Left renal pelvis (tissue), 4 donors: ENCODE measurements at regions not wholly inside any gene's neighbourhood (a gene's known extent, or its start where the extent isn't known, plus 50 kb on each side); places are given as distances from the start of the nearest gene placed in this dataset.
A peak's percentile ranks its signal among the peaks of the same experiment; 100 is the strongest.

Experiments used
- DNase-seq, 4 donors: peaks; one replicate each; pipeline ENCODE4 v3.0.0-alpha.2; 2013; ENCODE audit warnings: low read depth in 4 of 4, low spot score in 3 of 4

DNA sequence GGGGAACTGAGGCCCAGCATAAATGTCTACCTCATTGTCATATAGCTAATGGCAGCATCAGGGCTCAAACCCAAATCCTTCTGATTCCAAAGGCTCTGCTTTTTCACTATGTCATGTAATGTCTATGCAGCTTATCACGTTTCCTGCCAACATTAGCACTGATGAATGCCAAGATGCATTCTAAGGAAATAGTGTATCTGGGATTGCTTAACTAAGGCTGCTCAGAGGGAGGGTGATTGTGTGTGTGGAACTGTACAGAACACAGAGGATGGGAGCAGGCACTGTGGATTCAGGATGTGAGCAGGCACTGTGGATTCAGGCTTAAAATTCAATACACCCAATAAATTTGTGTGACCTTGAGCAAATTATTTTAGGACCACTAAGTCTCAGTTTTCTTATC is 456.4 kb upstream of the DEPDC1 start:
- DNase-seq = no peak

DNA sequence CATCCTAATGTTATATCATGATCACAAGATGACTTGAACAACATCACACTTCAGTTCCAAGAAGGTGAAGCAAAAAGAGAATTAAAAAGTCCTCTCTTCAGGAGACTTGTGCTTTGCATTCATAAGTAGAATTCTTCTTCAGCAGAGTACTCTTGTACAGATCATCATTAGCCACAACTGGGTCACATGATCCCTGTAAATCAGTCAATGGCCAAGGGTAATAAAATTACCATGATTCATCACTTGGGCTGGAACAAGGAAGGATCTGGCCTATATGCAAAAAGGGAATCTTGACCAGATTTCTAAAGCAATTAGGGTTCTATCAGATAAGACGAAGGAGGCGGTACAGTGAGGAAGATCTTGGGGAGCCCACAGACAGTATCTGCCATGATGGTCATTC is 458.0 kb upstream of the DEPDC1 start:
- no peak for DNase-seq

DNA sequence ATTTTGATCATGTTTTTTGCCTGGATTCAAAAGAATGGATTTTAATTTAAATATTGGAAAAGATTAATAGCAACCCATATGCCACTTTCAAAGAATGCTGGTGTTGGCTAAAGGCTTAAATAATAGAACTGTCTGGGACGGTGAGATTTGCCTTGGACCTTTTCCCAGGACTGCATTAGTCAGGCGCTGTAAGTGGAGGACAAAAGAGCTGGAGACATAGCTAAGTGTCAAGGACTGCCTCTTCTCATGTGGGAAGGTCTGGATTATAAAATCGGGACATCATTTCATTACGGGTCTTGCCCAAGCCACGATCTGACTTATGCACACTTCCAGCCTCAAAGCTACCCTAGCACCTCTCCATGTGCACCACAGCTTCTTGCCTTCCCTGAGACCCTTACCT is 458.5 kb upstream of the DEPDC1 start:
- no peak for DNase-seq

DNA sequence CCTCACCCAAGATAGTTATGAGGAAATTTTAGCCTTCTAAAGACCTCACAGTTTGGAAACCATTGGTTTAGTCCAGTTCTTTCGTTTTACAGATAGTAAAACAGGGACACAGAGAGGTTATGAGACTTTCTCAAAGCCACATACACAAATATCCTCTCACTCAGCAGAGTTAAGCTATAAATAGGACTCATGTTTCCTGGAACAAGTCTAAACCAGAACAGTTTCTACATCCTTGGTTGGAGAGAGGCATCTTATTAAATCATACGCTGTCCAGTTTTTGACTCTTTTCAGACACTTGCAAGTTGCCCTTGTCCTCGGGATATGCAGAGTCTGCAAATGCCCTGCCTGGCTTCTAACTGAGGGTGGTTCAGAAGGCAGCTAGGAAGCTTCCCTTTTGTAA is 462.1 kb upstream of the DEPDC1 start:
- no peak for DNase-seq

DNA sequence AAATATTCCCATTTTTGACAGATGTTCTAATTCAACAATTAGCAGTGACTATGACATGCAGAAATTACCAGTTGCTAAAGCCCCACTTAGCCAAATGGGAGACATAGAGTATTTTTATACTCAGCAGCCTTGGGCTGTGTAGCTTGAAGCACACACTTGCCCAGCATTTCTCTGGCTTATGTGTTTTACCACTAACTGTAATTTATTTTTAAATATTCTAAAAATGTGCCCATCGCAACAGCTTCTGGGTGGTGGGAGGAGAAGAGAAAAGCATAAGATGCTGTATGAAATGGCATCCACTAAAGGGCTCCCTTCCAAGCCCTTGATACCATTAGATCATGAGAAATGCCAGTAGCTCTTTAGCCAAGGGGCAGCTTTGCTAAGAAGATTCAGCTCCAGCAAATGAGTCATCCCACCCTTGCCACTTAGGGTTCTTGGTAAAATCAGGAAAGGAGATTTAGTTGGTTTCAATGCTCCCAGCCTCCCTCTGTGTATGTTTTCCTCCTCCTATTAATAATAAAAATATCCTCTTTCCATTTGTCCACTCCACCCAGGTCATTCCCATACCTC is 462.7 kb upstream of the DEPDC1 start:
- DNase-seq = no peak

DNA sequence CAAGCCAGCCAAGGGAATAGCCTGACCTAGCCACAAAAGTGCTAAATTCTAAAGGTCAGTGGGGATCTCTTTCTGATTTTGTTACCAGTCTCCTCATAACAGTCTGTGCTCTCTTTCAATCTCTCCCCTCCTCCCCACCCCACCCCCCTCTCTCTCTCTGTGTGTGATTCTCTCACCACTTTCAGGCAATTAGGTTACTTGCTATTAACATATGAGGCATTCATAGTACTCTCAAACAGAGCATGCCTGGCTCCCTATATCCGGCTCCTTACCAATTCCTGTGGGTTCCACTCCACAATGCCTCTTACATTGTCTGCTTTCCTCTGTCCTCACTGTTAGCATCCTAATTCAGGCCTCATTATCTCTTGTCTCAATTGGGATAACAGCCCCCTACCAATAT is 464.3 kb upstream of the DEPDC1 start:
- no peak for DNase-seq

DNA sequence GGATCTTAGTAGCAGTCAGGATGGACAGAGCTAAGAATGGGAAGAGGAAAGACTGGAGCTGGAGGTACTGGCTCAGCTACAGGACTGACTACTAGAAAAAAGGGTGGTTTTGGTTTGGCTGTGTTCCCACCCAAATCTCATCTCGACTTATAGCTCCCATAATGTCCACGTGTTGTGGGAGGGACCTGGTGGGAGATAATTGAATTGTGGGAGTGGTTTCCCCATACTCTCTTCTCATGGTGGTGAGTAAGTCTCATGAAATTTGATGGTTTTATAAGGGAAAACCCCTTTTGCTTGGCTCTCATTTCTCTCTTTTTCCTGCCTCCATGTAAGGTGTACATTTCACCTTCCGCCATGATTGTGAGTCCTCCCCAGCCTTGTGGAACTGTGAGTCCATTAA is 466.5 kb upstream of the DEPDC1 start:
- no peak for DNase-seq

DNA sequence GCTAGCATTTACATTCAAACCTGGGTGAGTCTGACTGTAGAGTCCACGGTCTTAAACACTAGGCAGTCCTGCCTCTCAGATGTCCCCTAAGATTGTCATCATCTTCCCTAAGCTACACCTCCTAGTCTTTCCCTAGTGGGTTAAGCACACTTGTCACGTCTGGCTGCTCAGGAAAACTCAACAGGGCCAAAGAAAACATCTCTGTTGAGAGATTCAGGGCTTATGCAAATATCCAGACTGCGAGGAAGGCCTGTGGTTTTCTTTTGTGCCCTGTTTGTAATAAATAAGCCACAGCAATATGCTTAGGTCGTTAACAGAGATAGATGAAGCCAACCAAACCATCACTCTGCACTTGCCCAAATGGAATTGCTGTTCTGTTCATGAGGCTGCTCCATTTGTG is 472.6 kb upstream of the DEPDC1 start:
- peak in 1 of 4 donors; percentile 22 for DNase-seq

DNA sequence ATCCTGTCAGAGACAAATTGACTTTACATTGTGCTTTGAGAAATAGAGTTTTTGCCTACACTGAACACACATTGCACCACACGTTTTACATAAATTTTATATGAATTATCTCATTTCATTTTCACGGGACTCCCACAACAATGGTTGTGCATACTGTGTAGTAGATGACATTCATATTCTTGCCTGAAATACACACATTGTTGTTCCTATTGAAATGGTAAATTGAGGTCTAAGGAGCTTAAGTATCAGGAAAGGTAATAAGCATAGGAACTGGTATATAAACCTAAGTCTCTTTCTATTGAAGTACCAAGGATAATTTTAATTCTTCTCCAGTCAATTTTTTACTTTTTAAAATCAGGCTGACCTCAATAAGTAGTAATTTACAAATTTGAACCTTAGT is 473.7 kb upstream of the DEPDC1 start:
- DNase-seq = no peak

DNA sequence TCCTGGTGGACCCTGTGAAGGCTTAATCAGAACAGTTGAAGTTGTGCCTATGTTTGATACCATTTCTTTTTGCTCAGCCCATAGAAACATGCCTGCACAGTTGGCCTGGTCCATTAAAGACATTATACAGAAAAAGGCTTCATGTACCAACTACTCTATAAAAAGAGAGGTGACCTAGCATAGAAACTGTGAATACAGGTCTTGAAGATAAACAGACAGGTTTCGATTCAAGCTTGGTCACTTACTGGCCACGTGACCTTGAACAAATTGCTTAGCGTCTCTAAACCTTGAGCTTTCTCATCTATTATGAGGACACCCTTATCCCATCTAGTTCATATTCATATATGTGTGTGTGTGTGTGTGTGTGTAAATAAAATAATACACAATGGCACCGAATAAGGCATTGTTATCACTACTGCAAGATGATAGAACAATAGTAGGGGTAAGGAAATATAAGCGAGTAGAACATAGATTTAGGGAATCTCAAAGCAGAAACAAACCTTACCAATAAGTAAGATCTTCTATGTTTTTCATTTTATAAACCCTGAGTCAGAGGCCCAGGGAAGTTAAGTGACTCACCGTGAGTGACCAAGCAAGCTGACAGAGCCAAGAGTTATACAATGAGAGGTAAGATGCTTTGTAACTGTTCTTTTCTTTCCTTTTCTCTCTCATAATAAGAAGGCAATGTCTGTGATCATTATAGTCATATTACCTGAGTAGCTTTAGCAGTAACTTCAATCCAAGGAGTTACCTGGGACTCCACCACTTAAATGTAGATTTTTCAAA is 476.8 kb upstream of the DEPDC1 start:
- no peak for DNase-seq

DNA sequence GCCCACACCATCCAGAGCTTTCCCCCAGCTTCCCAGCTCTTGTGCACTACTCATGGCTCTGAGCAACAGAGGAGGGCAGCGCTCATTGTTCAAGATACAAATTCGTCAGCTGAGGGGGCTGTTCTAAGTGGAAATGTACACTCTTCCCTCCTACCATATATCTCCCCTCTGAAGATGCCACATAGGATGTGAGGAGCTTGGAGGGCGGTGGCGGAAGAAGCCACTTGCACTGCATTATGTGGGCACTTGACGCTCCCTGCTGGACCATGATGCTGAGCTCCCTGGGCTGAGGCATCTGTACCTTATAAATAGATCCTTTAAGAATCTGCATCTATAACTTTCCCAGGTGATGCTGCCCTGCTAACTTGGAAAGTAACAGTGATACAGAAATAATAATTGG is 477.6 kb upstream of the DEPDC1 start:
- DNase-seq = no peak

DNA sequence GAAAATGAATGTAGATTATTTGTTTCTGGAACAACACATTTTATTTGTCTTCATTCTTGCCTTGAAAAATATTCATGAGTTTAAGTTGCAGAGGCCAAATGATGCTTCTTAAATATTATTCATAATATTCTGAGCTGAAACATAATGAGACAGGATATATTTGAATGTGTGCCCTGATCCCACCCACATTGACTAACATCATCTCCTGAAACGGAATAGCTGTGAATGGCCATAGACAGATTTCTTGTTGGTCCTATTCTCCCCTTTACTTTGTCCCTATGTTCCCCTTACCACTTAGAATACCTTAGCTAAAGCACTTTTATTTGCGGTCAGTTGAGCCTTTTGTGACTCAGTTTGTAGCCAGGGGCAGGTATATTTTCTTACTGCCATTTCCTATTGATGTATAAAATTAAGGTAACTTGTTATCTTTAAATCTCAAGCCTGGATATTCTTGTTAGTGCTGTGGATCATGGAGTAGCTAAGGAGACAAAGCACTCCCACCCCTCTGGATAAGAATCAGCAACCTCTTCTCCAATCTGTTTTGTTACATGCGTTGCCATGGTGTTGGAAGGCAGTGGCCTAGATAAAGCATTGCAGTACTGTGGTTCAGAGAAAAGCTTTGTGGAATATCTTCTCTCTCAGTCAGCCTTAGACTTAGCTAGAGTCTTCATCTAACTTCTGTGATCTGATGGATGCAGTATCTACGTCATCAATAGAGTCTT is 478.5 kb upstream of the DEPDC1 start:
- peak; percentile 26 to 41 (median 35) for DNase-seq

DNA sequence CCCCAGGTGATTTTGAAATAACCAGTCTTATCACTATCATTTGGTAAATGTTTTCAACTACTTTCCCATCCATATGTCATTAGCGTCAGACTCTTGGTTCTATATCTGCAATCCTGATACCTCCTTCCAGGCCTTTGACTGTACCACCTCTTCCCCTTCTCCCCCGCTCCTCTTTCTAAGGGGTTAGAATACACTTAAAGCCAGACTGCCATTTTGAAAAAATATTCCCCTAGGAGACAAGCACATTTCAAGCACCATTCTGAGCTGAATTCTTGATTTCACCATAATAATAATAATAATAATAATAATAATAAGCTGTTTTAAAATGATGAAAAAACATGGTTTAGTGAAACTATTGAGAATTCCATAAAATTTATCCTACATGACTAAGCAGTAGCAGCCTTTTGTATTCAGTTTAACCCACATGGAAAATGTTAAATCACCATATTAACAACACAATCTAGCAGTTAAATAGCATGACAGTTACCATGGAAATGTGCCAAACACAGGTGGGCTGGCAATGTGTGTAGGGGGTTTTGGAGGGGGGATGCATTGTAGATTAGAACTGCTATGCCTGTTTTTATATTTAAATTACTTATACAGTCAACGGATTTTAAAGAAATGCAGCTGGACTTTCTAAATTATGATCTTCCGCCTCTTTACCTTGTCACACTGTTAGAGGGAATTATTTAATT is 480.2 kb upstream of the DEPDC1 start:
- no peak for DNase-seq

DNA sequence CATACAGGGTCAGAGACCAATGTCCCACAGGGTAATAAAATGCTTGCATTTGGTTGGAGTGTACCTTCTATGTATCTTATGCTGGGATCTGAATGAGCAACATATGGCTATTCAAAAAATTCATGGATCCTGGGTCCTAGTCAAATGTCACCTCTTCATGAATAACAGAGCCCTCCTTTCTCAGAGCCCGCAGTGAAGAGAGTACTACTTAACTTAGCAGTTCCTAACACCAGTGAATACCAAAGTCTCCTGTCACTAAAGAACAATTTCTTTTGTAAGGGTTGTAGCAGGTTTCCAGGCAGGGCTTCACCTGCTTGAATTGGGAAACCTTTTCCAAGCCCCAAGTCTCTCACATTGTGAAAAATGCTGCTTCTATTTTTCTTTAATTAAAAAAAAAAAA is 483.0 kb upstream of the DEPDC1 start:
- DNase-seq = no peak

DNA sequence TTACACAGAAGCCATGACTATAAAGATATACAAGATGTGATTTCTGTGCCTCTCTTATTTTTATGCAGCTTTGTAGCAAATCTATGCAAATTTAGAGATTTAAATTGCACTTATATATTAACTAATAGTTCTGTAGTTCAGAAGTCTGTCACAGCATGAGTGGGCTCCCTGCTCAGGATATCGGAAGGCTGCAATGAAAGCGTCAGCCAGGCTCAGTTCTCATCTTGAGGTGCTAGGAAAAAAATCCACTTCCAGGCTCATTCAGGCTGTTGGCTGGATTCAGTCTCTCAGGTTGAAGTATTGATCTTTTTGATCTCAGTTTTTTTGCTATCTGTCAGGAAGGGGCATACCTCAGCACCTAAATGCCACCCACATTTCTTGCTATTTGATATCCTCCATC is 487.4 kb upstream of the DEPDC1 start:
- no peak for DNase-seq

DNA sequence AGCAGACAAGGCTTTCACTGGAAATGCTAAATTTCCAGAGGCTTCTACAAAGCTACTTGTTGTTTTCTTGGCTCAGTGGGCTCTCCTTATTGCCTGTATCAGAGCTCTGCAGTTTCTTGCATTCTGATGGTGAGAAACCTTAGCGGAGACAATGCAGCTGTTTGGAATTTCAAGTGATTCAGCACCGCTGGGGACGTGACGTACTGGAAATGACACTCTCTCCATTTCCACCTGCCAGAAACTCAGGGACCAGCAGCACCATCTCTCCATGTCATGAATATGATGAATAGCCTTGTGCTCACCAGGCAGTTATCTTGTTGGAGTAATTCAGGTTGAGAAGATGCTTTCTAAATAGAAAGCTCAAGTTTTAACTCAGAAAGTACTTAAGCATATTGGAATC is 497.2 kb upstream of the DEPDC1 start:
- no peak for DNase-seq

DNA sequence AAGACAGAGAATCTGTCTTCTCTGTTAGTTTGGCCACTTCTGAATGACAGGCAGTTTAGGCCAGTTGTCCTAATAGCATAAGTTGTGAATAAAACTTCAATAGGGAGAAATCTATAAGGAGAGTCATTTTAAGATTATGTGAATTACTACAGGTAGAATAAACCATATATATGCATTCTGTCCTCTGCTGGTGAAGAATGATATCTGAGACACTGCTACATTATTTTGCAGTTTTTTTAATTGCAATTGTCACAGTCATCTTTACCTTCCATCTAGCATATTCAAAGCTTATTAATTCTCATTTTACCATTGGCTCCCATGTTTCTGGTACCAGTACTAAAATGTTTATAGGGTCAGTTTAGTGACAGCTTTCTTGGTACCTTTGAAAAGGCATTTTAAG is 519.6 kb upstream of the DEPDC1 start:
- no peak for DNase-seq

DNA sequence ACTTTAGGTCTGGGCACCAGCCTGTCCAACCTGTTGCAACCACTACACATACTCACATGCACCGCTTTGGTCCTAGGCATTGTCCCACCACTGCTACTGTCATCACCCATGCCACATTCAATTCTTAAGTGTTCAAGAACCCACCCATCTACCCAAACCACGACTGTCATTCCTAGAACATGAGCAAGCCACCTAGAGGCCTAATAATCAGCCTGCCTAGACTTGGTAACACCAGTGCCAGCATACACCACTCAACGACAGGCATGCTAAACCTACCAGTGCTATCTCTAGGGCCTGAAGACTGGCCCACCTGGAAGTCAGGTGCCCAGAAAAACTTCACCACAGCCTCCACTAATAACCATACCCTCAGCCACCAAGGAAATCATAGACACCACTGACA is 532.8 kb upstream of the DEPDC1 start:
- no peak for DNase-seq

DNA sequence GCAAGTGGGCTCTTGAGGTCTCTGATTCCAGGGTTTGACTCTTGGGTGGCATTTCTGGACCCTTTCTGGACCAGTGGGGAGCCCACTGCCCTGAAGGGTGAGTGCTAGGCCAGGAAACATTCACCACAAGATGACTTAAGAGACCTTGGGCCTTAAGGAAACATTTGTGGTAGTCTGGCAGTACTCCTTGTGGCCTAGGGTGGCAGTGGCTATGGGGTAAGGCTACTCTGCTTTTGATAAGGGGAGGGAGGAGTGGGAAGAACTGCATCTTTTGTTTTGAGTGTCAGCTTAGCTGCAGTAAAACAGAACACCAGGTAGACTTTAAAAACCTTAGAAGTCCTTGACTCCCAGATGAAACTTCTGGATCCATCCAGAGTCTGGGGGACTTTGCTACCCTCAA is 529.3 kb upstream of the LRRC7 start:
- no peak for DNase-seq

DNA sequence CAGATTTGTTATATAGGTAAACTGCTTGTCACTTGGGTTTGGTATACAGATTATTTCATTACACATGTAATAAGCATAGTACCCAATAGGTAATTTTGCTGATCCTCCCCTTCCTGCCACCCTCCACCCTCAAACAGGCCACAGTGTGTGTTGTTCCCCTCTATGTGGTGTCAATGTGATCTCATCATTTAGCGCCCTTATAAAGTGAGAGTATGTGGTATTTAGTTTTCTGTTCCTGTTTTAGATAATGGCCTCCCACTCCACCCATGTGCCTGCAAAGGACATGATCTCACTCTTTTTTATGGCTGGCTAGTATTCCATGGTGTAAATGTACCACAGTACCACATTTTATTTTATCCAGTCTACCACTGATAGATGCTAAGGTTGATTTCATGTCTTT is 522.1 kb upstream of the LRRC7 start:
- DNase-seq = no peak

DNA sequence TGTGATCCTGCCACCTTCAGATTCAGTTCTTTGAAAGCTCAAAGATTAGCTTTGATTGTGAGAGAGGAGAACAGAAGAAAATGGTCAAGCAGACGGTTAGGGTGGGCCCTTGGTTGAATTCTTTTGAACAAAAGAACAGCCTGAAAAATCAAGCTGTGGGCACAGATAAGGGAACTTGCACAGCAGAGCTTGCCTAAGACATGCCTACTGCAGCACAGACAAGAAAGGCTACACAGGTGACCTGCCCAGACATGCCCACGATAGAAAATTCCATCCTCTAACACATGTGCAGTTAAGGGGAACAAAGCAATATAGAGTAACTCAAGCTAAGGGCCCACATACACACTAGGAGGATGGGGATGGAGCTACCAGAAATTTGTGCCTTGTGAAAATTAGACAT is 512.5 kb upstream of the LRRC7 start:
- DNase-seq = no peak

DNA sequence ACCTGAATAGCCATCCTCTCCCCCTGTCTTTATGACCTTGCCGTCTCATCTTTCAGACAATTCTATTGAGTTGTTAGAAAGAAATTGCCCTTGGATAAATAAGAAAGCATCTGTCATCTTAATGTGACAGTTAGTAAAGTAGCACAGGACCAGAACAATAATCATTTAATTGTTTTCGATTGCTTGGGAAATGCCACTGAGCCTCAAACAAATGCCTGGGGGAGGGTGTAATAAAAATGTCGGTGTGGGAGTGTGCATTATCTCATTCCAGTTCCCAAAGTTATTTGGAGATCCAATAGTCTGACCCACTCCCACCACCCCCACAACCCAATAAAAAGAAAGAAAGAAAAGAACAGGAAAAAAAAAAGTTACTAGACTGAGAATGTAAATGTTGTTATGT is 509.3 kb upstream of the LRRC7 start:
- no peak for DNase-seq
